Ishikawa (cell line): ENCODE measurements at regions not wholly inside any gene's neighbourhood (a gene's known extent, or its start where the extent isn't known, plus 50 kb on each side); places are given as distances from the start of the nearest gene placed in this dataset.

ENCODE experiments used
- CEBPB ChIP-seq: IDR thresholded peaks from 2 replicates; pipeline ENCODE4 v1.6.1; 2012
- EGR1 ChIP-seq: IDR thresholded peaks from 2 replicates; pipeline ENCODE4 v1.6.1; 2012
- EP300 ChIP-seq: IDR thresholded peaks from 2 replicates; pipeline ENCODE4 v1.6.1; 2012; ENCODE audit warnings: borderline replicate concordance
- MAX ChIP-seq: IDR thresholded peaks from 2 replicates; pipeline ENCODE4 v1.6.1; 2012
- RAD21 ChIP-seq: IDR thresholded peaks from 2 replicates; pipeline ENCODE4 v1.6.1; 2012; ENCODE audit warnings: low read depth
- REST ChIP-seq: IDR thresholded peaks from 2 replicates; pipeline ENCODE4 v1.6.1; 2012; ENCODE audit warnings: low read depth, mild to moderate bottlenecking
- TAF1 ChIP-seq: IDR thresholded peaks from 2 replicates; pipeline ENCODE4 v1.6.1; 2012; ENCODE audit warnings: low read depth, mild to moderate bottlenecking
- TEAD4 ChIP-seq: IDR thresholded peaks from 2 replicates; pipeline ENCODE4 v1.6.1; 2012
- USF1 ChIP-seq: IDR thresholded peaks from 2 replicates; pipeline ENCODE4 v1.6.1; 2012
- YY1 ChIP-seq: IDR thresholded peaks from 2 replicates; pipeline ENCODE4 v1.6.1; 2012; ENCODE audit warnings: low read depth
- ZBTB7A ChIP-seq: IDR thresholded peaks from 2 replicates; pipeline ENCODE4 v1.6.1; 2012; ENCODE audit warnings: low read depth

GRCh38 chr12:91662021-91662420 is 479.4 kb upstream of the DCN start:
- TF ChIP-seq RAD21 (no peak), USF1 (no peak), ZBTB7A (no peak), EP300 (no peak), YY1 (no peak), TEAD4 (no peak), MAX (no peak), CEBPB (no peak), REST (no peak), TAF1 (no peak), EGR1 (no peak)
